Brain pericyte (primary cell): ENCODE measurements at regions not wholly inside any gene's neighbourhood (a gene's known extent, or its start where the extent isn't known, plus 50 kb on each side); places are given as distances from the start of the nearest gene placed in this dataset.
"Not testable (repeated sequence)": the region's sequence is repeated elsewhere in the genome, so short reads cannot be mapped to it uniquely, and the experiment has no call there.

Experiments
- DNase-seq: peaks from one replicate; pipeline ENCODE4 v3.0.0-alpha.2; 2012; ENCODE audit warnings: low read depth, low spot score

DNA sequence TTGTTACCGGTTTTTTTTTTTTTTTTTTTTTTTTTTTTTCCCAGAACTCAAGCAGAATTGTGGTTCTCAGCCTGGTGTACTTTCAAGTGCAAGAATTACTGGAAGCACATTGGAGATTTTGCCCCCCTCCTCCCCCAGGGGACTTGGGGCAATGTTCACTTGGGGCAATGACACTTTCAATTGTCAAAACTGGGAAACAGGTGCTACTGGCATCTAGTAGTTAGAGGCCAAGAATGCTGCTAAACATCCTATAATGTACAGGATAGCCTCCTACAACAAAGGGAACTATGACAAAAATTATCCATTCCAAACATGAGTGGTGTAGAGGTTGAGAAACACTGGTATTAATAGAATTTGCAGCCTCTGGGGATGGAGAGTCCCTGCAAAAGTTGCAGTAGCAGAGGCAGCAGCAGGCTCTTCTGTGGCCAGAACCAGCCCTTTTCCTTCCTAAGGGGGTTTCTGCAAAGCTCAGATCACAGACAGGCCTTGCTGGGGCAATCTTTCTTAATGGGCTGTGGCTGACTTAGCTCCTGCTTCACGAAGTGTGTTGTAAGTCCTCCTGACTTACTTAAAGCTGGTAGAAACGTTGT lies 144.3 kb upstream of the MRPS22 start:
- DNase-seq = no peak

DNA sequence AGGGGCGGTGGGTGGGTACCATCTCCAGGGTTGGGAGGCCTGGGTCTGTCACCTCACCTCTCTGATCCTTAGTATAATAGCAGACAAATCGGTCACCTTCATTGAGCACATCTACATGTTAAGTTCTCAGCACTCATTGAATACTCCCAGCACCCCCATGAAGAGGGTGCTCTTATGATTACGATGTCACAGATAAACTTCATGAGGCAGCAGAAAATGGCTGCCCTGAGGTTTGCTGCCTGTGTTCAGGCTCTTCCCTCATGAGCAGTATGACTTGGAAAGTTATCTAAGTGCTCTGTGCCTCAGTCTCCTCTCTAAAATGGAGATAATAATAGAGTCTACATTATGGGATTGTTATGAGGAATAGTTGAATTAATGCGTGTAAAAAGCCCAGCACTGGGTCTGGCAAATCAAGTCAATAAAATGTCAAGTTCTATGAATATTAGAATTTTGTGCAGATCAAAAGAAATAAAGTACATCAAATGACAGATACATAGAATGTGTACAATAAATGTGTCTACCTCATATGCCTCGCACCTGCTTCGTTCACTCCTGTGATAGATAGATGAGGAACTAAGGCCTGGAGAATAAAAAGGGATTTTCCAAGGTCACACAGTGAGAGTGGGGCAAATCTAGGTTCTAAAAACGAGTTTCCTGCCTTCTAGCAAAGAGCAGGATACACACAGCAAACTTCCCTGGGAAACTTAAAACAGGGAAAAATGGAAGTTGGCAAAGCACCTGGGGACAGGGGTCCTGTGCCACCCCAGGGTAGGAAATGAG lies 142.2 kb upstream of the MRPS22 start:
- no peak for DNase-seq

DNA sequence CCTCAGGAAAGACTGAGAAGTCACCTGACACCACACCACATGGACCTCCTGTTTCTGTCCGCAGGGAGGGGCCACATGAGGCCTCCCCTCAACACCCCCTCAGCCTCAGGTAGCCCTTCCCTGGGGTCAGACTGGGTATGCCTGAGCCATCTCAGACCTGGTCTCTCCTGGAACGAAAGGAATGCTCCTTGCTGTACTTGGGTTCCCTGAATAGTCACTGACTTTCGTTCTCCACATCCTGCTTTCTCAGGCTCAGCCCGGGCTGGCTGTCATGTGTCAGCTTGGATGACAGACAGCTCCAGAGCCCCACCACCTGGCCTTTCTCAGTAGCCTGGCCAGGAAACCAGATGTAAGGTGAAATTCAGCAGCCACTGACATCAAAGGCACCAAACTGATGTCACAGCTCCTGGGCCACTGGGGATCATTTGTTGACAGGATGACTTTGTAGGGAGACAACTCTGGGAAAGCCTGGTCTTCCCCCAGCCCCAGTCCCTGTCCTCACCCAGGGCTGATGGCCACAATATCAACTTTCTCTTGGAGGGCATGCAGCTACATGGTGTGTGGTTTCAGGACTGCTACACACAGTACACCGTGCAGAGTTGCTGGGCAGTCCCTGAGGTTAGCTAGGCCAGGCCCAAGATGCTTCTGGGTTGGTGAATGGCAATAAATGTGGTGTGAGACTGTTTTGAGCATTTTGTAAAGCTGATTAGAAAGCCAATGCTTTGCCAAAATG lies 141.4 kb upstream of the MRPS22 start:
- DNase-seq = no peak

DNA sequence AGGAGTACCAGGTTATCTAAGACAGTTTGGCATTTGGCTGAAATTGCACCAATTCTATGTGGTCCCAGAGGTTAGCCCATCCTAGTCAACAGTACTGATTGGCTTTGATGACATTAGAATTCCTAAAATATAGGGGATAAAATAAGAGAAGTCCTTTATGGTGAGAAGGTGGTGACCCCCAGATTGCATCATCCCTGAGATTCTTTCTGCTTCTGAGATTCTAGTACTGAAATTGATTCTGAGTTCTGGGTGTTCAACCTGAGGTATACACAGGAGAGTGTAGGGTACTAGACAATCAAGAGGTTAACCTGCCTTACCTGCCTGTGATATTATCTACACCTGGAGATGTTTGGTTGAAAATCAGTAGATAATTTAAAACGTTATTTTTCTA lies 140.9 kb upstream of the MRPS22 start:
- no peak for DNase-seq

DNA sequence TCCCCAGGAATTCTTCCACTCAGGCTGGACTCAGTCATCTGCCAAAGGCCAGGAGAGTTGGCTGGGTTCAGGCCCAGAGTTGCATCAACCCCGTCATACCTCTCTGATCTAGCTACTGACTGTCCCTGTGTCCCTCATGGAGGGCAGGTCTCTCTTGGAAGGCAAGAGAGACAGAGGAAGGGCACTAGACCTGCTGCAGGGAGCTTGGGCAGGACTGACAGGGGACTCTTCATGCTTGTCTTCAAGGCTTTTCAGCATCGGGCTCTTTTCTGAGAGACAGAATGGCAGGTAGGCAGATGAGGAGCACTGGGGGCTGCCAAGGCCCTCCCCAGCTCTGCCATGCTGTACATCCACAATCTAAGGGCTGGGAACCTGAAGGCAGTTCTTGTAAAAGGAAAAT lies 140.1 kb upstream of the MRPS22 start:
- DNase-seq = no peak

DNA sequence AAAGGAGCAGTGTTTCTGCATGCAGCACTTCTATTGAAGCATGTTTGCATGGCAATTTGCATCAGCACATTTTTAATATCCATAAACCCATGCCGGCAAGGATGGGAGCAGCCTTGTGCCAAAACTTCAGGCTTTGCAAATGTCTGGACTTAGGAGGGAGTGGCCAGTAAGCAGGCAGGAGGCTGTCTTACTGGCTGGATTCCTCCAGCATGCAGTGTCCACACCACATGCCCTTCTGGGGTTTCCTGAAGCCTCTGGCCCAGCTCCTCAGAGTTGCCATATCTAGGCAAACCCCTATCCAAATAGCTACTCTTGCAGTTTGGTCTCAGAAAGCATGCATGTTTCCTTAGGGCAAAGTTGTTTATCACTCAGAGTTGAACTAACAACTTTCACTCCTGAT lies 139.1 kb upstream of the MRPS22 start:
- DNase-seq = no peak

DNA sequence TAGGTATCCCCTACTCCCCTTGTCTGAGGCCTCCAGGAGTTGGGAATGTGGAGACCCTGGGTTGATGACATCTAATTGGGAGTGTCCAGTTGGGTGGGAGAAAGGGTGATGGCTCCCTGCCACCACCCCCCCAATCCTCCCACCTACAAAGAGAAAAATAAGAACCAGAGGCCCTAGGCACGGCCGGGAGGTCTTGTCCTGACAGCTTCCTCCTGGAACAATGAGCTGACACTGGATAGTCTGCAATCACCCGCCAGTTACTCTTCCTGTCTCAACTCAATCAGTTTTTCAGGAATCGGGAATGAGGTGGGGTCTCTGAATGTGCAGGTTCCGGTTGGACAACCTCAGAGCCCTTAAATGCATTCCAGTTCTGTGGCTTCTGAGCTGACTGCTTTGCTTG lies 129.9 kb upstream of the MRPS22 start:
- DNase-seq = no peak

DNA sequence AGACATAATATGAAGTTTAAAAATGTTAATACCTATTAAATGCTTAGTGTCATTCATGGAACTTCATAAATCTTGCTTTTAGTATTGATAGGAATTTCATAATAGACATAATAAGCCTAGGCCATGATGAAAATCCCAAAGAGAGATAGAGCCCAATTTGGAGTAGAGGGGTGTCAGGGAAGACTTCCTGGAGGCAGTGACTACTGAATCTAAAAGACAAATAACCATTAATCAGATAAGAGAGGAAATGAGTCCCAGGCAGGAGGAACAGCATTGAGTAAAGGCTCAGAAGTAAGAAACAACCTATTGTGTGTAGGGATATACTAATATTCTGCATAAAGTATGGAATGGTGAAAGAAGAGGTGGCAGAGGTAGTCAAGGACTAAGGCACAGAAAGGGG lies 126.9 kb upstream of the MRPS22 start:
- DNase-seq = no peak

DNA sequence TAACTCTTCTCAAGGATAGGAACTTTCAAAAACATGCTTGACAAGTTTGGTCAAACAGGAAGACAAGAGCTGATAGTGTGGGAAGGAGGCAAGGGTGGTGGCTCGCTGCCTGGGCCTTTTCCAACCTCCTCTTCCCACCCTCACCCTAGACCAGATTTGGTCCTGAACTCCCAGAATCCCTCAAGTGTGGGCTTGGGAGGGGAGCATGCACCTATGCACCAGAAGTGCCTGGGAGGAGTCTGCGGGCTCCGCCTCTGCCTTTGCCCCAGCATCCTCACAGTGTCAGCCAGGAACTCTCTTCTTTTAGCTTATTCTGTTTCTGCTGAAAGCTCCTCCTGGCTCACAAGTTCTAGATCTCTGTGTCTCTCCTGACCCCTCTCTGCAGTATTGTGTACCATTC lies 126.2 kb upstream of the MRPS22 start:
- no peak for DNase-seq

DNA sequence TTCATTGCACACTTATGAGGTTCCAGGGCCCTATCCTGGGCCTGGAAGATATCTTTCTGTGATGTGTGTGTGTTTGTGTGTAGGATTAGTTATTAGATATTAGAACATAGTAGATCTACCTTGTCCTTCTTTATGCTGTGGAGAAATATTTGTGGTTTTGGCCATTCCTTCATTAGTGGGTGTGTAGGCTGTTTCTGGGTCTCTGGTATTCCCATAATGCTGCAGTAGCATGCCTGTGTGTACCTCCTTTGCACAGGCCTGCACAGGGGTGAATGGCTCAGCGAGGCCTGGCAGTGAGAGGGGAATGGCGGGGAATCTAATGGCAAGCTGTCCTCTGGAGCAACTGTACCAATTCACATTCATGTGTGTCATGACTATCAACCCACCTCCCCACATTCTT lies 125.8 kb upstream of the MRPS22 start:
- DNase-seq = no peak

DNA sequence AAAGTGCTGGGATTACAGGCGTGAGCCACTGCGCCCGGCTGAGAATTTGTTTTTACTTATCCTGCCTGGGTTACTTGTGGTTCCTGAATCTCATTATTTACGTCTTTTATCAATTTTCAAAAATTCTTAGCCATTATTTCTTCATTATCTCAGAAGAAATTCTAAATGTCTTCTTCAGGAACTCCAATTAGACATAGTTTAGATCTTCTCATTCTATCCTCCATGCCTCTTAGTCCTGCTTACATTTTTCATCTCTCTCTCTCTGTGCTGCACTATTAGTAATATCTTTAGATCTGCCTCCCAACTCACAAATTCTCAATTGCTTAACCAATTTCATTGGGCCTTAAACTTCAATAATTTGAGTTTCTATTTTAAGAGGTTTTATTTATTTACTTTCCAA lies 124.4 kb upstream of the MRPS22 start:
- DNase-seq = no peak

DNA sequence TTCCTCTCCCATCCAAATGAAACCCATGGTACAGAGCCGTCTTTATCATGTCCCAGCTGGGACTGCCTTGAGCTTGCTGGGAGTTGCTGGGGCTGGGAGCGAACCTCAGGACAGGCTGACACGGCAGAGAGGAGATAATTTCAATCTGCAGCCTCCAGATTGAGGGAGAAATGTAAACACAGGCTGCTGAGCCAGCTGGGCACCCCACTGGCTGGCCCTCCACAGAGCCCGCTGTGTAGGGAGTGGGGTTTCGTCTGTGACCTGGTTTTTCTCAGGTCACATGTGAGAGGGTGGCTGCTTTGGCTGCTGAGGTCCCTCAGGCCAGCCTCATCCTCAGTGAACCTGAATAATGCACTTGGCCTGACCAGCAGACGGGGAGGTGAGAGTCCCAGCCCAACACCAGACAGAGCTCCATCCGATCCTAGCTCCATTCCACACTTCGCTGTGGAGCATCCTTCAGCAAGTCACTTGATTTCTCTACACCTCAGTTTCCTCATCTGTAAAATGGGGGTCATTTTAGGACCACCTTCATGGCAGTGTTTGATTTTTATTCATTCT lies 121.6 kb upstream of the MRPS22 start:
- DNase-seq = no peak

DNA sequence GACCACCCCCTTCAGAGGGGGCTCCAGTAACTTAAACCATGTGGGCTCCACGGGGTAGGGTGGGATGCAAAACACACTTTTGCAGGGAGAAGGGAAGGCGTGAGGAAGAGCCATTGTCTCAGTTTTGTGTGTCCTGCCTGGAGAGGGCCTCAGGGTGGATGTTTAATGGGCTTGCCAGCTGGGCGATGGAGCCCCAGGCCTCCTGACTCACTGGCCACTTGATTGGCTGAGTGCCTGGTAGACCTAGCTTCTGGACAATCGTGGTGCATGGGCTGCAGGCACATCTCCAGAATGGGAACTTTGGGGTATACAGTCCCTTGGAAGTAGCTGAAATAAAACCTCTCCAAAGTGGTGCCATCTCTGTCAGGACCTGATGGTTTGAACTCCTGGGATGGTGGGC lies 118.3 kb upstream of the MRPS22 start:
- no peak for DNase-seq

DNA sequence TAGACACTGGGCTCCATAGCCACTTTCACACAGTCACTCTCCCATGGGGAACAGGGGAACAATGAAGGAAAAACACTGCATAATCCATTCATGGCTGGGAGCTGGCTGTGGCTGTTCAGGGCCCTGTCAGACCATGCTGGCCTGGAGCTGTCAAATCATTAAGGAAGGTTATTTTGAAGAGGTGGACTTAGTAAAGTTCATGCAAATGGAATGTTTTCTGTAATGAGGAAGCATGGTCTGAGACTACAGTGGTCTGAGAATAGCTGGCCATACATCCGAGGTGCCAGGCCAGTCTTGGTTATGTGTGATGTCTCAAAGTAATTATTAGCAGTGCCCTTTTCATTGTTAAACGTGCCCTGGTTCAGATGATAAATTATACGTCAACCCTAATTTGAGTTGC lies 117.1 kb upstream of the MRPS22 start:
- DNase-seq = no peak

DNA sequence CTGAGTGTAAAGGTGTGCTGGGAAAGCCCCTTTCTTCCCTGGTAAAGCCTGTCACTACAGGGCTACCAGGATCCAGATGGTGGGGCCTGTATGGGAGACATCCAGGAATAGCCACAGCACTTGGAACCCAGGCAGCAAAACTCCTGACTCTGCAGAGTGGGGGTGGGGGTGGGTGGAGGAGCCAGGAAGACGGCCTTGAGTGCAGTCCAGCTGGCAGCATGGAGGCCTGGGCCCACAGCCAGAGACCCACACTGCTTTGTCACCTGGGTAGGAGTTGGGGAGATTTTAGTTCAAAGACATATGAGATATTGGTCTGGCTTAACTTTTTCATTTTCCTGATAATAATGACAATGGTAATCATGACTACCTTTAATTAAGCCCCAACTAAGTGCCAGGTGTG lies 116.7 kb upstream of the MRPS22 start:
- no peak for DNase-seq

DNA sequence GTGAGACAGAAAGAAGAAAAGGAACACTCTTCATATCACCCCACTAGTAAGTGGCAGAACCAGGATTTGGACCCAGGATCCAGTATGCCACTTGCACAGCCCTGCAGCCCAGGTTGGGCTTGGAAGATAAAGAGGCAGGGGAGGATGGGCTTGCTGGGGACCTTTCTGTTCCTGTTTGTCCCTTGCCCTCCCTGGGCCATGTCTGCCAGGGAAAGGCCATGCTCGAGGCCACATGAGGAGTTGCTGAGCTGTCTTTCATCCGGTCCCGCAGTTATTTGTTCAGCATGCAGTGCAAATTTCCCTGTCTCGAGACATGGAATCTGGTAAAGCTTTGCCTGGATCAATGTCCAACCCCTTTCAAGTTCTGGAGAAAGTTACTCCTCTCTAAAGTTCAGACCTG lies 116.0 kb upstream of the MRPS22 start:
- no peak for DNase-seq

DNA sequence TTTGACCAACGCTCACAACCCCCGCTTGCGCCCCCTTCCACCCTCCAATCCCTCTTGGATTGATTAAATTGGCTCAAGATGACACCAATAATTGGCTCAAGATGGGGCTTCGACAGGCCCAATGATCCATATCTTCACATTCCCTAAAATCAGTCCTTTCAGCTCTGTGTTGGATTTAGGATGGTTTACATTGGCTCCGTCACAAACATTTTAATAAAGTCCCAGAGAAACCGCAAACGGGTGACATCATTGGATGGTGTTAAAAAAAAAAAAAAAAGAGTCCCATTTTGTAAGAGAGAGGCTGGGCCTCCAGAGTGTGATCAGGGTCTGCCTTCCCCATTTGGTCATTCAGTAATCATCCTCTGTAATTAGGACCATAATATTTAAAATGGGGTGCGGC lies 113.4 kb upstream of the MRPS22 start:
- no peak for DNase-seq

DNA sequence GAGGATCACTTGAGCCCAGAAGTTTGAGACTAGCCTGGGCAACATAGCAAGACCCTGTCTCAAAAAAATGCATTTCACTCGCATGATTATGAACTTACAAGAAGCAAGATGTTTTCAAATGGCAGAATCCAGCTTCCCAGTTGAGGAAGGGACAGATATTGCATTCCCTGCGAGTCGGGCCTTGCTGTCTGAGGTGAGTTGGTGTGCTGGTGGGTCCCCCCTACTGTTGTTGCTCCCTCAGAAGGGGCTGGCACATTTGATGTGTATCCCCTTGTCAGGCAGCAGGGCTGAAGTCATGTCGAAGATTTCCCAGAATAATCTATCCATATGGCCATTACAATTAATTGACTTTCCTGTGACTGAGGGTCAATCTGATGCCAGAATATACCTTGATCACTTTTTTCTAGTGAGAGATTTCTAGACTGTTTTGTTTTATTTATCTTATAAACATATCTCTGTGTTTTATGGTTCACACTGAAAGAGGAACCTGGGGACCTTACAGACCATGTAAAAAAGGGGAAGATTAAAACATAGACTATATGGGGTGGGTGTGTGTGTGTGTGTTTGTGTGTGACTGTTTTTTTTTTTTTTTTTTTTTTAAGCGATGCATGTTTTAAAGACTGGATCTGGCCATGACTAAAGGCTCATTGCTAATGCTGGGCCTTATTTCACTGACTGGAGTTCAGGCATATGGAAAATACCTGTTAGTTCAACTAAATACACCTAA lies 112.1 kb upstream of the MRPS22 start:
- DNase-seq = no peak

DNA sequence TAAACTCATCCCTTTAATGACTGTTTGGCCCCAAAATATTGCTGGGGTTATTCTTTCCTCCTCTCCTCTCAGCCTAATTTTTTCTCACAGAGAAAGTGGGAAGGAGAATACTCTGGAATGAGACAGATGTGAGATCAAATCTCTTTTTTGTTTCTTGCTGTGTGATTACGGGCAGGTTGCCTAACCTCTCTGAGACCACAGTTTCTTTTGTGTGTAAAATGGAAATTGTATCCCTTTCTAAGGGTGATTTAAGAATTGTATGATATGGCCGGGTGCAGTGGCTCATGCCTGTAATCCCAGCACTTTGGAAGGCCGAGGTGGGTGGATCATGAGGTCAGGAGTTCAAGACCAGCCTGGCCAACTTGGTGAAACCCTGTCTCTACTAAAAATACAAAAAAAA lies 111.5 kb upstream of the MRPS22 start:
- DNase-seq = not testable (repeated sequence)

DNA sequence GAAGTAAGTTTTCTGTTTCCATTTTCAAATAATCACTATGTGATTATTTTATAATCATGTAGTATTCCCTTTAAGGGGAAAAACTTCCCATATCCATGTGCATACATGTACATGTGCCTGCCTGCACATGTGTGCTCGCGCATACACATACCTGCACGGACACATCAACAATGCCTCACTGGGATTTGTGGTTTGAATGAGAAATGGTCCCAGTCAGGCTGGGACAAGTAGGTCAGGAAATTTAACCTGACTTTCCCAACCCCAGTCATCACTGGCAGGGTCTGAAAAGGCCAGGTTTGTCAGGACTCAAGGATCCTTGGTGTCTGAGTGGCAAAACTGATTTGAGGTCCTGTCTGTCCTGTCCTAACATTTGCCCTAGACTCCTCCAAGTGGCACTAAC lies 109.3 kb upstream of the MRPS22 start:
- no peak for DNase-seq

DNA sequence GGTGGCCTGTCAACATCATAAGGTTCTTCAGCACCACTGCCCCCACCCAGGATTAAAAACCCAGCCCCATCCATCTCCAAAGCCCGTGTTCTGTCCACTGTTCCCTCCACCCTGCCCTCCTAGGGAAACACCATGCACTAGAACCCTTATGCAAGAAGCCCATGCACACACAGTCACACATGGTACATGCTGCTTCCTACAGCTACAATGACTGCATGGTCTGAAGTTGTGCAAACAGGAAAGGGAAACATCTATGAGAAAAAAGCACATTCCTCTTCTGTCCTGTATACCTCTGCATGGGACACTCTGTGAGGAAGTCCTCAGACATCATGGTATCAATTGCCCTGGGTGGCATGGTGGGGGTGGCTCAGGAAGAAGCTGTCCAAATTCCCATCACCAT lies 108.6 kb upstream of the MRPS22 start:
- DNase-seq = no peak

DNA sequence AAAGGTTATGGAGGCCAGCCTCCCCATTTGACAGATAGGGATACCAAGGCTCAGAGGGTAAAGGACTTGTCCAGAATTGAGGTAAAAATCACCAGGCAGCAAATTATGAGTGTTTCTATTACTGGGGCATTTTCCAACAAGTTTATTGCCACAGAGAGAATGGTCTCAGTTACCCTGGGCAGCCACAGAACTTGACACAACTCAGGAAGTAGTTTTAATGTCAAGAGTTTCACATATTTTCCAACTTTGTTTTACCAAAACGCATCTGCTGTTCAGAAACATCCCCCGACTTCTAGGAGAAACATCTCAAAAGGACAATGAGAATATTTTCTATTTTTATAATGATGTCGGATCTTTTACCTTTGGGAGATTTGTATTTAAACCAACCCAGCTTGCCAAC lies 107.5 kb upstream of the MRPS22 start:
- DNase-seq = no peak
